ENCODE measurements at regions not wholly inside any gene's neighbourhood (a gene's known extent, or its start where the extent isn't known, plus 50 kb on each side); places are given as distances from the start of the nearest gene placed in this dataset.

DNA sequence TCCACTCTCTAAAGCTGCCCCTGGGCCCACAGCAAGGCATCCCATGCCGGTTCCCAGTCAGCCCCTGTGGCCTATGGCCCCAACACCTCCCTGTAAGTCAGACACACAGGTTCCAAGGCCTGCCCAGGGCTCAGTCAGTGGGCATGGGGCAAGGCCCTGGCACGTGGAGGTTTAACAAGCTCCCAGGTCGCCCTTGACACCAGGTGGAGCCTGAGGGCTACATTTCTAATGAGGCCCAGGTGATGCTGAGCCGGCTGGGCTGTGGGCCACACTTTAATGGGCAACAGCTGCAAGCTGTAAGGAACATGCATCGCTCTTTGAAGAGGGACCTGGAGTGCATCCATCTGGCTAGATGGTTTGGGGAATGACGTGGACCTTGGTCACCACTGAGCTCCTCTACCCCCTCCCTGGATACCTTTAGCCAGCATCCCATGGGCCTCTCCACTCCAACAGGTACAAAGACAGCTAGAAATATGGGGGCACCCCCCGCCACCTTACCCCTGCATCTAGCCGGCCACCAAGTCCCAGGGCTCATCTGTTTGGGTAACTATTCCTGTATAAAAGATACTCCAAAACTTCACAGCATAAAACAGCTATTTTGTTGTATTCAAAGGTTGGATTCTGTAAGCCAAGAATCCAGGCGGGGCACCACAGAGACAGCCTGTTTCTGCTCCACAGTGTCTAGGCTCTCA is 122.5 kb downstream of the OAT start:
- H3K4me1 ChIP-seq (ENCODE audit: control insufficient read depth, insufficient read depth, low read length): no peaks in the 10 kb centered on the region
- CTCF ChIA-PET: interaction anchor here (0.6 to 1.3 kb wide), 2 partner anchors 93 to 284 kb away, joined by 3 to 7 read pairs; no protein-coding TSS in a partner anchor
- TF ChIP-seq GLIS1 (tag by site-specific recombination; IDR thresholded peaks at IDR 0.05): no peak
- TF ChIP-seq ZNF23 (tag by site-specific recombination; IDR thresholded peaks at IDR 0.05; ENCODE audit: borderline replicate concordance): no peak
- TF ChIP-seq ZEB2 (tag by site-specific recombination; IDR thresholded peaks at IDR 0.05): no peak
- TF ChIP-seq ZBTB21 (tag by site-specific recombination; IDR thresholded peaks at IDR 0.05): no peak
- TF ChIP-seq TCF7L2 (IDR thresholded peaks at IDR 0.05; ENCODE audit: borderline replicate concordance, low read depth, low read length): no peak
- no peak for TF ChIP-seq ZNF140 (tag by site-specific recombination; IDR thresholded peaks at IDR 0.05)
- TF ChIP-seq ZNF548 (tag by site-specific recombination; IDR thresholded peaks at IDR 0.05): no peak
- TF ChIP-seq ZNF416 (tag by site-specific recombination; IDR thresholded peaks at IDR 0.05): no peak
- no peak for TF ChIP-seq ZNF146 (tag by site-specific recombination; IDR thresholded peaks at IDR 0.05)
- TF ChIP-seq, protein P1, sequence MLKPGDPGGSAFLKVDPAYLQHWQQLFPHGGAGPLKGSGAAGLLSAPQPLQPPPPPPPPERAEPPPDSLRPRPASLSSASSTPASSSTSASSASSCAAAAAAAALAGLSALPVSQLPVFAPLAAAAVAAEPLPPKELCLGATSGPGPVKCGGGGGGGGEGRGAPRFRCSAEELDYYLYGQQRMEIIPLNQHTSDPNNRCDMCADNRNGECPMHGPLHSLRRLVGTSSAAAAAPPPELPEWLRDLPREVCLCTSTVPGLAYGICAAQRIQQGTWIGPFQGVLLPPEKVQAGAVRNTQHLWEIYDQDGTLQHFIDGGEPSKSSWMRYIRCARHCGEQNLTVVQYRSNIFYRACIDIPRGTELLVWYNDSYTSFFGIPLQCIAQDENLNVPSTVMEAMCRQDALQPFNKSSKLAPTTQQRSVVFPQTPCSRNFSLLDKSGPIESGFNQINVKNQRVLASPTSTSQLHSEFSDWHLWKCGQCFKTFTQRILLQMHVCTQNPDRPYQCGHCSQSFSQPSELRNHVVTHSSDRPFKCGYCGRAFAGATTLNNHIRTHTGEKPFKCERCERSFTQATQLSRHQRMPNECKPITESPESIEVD (tag by site-specific recombination; IDR thresholded peaks at IDR 0.05): no peak
- TF ChIP-seq ZNF830 (tag by site-specific recombination; IDR thresholded peaks at IDR 0.05; ENCODE audit: low read depth): no peak
- TF ChIP-seq ZNF596 (tag by site-specific recombination; IDR thresholded peaks at IDR 0.05): no peak
- H3K27ac ChIP-seq (ENCODE audit: extremely low read depth, low read depth, low read length): no peak overlapping the region
- no peak overlapping the region for H3K4me3 ChIP-seq (ENCODE audit: low read depth, low read length)
- H3K9me3 ChIP-seq (ENCODE audit: control insufficient read depth, insufficient read depth, low read depth, low read length): no peaks in the 10 kb centered on the region
- POLR2A ChIA-PET: no interaction called here
- no peaks in the 10 kb centered on the region for H3K36me3 ChIP-seq (ENCODE audit: control insufficient read depth in 2 of 2, insufficient read depth in 1 of 2, low read length in 2 of 2)

DNA sequence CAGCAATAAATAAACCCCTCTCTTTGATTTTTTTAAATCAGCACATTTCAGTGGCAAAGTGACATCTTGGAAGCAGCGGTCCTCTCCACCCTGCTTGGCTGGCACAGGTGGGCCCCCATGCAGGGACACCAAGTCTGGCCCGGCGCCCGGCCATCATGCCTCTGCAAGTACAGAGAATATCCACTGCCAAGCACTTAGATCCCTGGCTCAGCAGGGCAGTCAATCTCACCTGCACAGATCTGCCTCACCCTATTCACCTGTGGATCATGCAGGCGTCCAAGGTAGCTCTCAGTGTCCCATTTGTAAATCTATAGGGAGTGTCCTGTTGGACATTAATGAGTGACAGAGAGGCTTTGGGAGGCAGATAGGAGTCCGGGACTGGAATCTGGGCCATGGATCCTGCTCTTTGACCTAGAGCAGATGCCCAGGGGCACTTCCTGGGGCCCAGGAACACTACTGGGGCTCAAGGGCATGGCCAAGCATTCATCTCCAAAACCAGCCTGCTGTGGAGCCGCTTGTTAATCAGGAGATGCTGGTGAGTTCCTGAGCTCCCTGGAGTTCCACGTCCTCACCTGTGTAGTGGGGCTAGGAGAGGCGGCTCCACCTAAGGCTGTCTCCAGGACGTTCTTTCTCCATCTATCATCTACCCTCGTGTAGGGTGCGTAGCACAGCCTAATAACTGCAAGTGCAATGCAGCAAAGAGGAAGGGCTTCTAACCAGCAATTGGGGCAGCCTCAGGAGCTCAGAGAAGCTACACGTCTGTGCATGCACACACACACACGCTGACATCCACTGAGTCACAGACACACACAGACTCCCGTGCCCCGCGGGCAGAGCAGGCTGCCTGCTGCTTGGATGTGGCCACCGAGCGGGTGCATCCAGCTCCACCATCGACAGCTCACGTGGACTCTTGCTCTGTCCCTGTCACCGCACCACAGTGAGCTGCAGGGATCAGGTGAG is 123.6 kb downstream of the OAT start:
- Histone ChIP-seq H3K36me3 (ENCODE audit: control insufficient read depth in 2 of 2, insufficient read depth in 1 of 2, low read length in 2 of 2) (no peaks in the 10 kb centered on the region), H3K4me1 (ENCODE audit: control insufficient read depth, insufficient read depth, low read length) (no peaks in the 10 kb centered on the region), H3K9me3 (ENCODE audit: control insufficient read depth, insufficient read depth, low read depth, low read length) (no peaks in the 10 kb centered on the region), H3K4me3 (ENCODE audit: low read depth, low read length) (no peak overlapping the region), H3K27ac (ENCODE audit: extremely low read depth, low read depth, low read length) (no peak overlapping the region)
- CTCF ChIA-PET: interaction anchor here (0.6 to 1.3 kb wide), 2 partner anchors 94 to 283 kb away, joined by 3 to 7 read pairs; no protein-coding TSS in a partner anchor
- POLR2A ChIA-PET: no interaction called here
- TF ChIP-seq IKZF3 (tag by site-specific recombination; IDR thresholded peaks at IDR 0.05): no peak
- TF ChIP-seq, protein P2, sequence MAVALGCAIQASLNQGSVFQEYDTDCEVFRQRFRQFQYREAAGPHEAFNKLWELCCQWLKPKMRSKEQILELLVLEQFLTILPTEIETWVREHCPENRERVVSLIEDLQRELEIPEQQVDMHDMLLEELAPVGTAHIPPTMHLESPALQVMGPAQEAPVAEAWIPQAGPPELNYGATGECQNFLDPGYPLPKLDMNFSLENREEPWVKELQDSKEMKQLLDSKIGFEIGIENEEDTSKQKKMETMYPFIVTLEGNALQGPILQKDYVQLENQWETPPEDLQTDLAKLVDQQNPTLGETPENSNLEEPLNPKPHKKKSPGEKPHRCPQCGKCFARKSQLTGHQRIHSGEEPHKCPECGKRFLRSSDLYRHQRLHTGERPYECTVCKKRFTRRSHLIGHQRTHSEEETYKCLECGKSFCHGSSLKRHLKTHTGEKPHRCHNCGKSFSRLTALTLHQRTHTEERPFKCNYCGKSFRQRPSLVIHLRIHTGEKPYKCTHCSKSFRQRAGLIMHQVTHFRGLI (tag by site-specific recombination; IDR thresholded peaks at IDR 0.05): no peak
- no peak for TF ChIP-seq ZNF747 (tag by site-specific recombination; IDR thresholded peaks at IDR 0.05)
- TF ChIP-seq, protein P3, sequence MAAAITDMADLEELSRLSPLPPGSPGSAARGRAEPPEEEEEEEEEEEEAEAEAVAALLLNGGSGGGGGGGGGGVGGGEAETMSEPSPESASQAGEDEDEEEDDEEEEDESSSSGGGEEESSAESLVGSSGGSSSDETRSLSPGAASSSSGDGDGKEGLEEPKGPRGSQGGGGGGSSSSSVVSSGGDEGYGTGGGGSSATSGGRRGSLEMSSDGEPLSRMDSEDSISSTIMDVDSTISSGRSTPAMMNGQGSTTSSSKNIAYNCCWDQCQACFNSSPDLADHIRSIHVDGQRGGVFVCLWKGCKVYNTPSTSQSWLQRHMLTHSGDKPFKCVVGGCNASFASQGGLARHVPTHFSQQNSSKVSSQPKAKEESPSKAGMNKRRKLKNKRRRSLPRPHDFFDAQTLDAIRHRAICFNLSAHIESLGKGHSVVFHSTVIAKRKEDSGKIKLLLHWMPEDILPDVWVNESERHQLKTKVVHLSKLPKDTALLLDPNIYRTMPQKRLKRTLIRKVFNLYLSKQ (tag by site-specific recombination; IDR thresholded peaks at IDR 0.05; ENCODE audit: borderline replicate concordance): no peak
- TF ChIP-seq, protein P4, sequence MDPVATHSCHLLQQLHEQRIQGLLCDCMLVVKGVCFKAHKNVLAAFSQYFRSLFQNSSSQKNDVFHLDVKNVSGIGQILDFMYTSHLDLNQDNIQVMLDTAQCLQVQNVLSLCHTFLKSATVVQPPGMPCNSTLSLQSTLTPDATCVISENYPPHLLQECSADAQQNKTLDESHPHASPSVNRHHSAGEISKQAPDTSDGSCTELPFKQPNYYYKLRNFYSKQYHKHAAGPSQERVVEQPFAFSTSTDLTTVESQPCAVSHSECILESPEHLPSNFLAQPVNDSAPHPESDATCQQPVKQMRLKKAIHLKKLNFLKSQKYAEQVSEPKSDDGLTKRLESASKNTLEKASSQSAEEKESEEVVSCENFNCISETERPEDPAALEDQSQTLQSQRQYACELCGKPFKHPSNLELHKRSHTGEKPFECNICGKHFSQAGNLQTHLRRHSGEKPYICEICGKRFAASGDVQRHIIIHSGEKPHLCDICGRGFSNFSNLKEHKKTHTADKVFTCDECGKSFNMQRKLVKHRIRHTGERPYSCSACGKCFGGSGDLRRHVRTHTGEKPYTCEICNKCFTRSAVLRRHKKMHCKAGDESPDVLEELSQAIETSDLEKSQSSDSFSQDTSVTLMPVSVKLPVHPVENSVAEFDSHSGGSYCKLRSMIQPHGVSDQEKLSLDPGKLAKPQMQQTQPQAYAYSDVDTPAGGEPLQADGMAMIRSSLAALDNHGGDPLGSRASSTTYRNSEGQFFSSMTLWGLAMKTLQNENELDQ (tag by site-specific recombination; IDR thresholded peaks at IDR 0.05; ENCODE audit: low read depth): no peak
- TF ChIP-seq KLF8 (tag by site-specific recombination; IDR thresholded peaks at IDR 0.05): no peak
- TF ChIP-seq, protein P5, sequence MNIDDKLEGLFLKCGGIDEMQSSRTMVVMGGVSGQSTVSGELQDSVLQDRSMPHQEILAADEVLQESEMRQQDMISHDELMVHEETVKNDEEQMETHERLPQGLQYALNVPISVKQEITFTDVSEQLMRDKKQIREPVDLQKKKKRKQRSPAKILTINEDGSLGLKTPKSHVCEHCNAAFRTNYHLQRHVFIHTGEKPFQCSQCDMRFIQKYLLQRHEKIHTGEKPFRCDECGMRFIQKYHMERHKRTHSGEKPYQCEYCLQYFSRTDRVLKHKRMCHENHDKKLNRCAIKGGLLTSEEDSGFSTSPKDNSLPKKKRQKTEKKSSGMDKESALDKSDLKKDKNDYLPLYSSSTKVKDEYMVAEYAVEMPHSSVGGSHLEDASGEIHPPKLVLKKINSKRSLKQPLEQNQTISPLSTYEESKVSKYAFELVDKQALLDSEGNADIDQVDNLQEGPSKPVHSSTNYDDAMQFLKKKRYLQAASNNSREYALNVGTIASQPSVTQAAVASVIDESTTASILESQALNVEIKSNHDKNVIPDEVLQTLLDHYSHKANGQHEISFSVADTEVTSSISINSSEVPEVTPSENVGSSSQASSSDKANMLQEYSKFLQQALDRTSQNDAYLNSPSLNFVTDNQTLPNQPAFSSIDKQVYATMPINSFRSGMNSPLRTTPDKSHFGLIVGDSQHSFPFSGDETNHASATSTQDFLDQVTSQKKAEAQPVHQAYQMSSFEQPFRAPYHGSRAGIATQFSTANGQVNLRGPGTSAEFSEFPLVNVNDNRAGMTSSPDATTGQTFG (tag by site-specific recombination; IDR thresholded peaks at IDR 0.05; ENCODE audit: borderline replicate concordance): no peak
- TF ChIP-seq BCL11B (tag by site-specific recombination; IDR thresholded peaks at IDR 0.05; ENCODE audit: low read depth): no peak
- no peak for TF ChIP-seq ZNF701 (tag by site-specific recombination; IDR thresholded peaks at IDR 0.05)
- no peak for TF ChIP-seq ZFHX2 (tag by site-specific recombination; conservative IDR thresholded peaks at IDR 0.05)
- no peak for TF ChIP-seq SP3 (tag by site-specific recombination; IDR thresholded peaks at IDR 0.05)

Data from HEK293 (cell line).